ENCODE measurements at regions not wholly inside any gene's neighbourhood (a gene's known extent, or its start where the extent isn't known, plus 50 kb on each side); places are given as distances from the start of the nearest gene placed in this dataset.

DNA sequence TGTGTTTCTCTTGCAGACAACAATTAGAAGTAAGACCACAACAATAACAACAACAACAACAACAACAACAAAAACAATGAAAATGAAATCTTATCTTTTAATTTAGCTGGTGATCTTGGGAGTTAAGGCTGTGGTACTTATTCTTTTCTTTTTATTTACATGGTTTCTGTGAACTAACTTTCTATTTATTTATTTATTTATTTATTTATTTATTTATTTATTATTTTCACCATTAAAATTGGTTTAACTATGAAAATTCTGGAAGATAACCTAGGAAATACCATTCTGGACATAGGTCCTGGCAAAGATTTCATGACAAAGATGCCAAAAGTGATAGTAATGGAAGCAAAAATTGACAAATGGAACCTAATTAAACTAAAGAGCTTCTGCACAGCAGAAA is 102.5 kb upstream of the PNPT1 start:
- TF ChIP-seq, protein P1, sequence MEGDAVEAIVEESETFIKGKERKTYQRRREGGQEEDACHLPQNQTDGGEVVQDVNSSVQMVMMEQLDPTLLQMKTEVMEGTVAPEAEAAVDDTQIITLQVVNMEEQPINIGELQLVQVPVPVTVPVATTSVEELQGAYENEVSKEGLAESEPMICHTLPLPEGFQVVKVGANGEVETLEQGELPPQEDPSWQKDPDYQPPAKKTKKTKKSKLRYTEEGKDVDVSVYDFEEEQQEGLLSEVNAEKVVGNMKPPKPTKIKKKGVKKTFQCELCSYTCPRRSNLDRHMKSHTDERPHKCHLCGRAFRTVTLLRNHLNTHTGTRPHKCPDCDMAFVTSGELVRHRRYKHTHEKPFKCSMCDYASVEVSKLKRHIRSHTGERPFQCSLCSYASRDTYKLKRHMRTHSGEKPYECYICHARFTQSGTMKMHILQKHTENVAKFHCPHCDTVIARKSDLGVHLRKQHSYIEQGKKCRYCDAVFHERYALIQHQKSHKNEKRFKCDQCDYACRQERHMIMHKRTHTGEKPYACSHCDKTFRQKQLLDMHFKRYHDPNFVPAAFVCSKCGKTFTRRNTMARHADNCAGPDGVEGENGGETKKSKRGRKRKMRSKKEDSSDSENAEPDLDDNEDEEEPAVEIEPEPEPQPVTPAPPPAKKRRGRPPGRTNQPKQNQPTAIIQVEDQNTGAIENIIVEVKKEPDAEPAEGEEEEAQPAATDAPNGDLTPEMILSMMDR (IDR thresholded peaks at IDR 0.05; ENCODE audit: low read depth, low read length) = no peak
- TF ChIP-seq POLR2A (IDR thresholded peaks at IDR 0.05; ENCODE audit: extremely low read depth, insufficient read length) = no peak
- TF ChIP-seq, protein P2, sequence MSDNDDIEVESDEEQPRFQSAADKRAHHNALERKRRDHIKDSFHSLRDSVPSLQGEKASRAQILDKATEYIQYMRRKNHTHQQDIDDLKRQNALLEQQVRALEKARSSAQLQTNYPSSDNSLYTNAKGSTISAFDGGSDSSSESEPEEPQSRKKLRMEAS (IDR thresholded peaks at IDR 0.05; ENCODE audit: low read depth, low read length) = no peak
